ENCODE measurements at regions not wholly inside any gene's neighbourhood (a gene's known extent, or its start where the extent isn't known, plus 50 kb on each side); places are given as distances from the start of the nearest gene placed in this dataset.

DNA sequence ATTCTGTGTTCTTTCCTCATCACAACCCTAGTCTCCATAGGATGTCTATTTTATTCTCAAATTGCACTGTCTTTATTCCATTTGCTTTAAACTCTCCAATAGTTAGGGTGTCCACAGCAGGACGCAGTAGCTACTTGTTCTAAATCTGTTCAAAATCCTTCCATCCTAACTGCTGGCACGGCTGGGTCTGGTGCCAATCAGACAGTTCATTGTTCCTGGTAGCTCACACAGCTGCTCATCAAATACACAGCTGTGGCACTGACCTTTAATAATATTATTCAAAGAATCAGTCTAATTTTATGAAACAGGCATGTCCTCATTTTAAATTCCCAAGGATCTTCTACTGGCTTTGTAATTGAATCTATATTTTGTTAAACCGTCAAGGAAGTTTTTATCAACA, 59.7 kb upstream of the TMEFF2 start:
- TF ChIP-seq EZH2phosphoT487 (IDR thresholded peaks at IDR 0.05; ENCODE audit: borderline replicate concordance, low read length) (no peak), EZH2 (IDR thresholded peaks at IDR 0.05; ENCODE audit: low read length, unreplicated experiment) (no peak)
